ENCODE measurements at regions not wholly inside any gene's neighbourhood (a gene's known extent, or its start where the extent isn't known, plus 50 kb on each side); places are given as distances from the start of the nearest gene placed in this dataset.

DNA sequence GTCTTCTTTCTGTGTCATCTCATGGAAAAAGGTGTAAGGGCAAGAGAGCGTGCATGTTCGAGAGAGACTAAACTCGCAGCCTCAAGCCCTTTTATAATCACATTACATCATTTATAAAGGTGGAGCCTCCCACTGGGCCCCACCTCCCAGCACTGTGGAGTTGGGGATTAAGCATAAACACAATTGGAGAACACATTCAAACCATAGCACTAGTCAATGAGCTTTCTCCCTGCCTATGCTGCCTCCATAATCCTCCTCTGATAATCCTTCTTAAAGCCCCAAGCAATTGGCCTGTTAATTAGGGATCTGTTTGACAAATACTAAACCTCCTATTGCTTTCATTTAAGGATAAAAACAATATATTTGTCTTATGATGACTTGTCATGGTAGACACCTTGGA, 99.6 kb downstream of the NMUR2 start:
- Histone ChIP-seq H3K27ac (ENCODE audit: low read depth, low read length, severe bottlenecking) (no peak overlapping the region), H3K4me1 (ENCODE audit: control insufficient read depth, insufficient read depth, low read length, poor library complexity, severe bottlenecking) (no peaks in the 10 kb centered on the region), H3K4me3 (ENCODE audit: extremely low read depth, insufficient read depth, low read length, poor library complexity, severe bottlenecking) (no peak overlapping the region), H3K9me3 (ENCODE audit: control insufficient read depth, low read length) (no peaks in the 10 kb centered on the region), H3K36me3 (ENCODE audit: control insufficient read depth, insufficient read depth, low read length) (no peaks in the 10 kb centered on the region)
- WGBS, 2 experiments (ENCODE audit: insufficient coverage in 2 of 2): no CpG with 5 or more reads among the region's 3 CpGs

DNA sequence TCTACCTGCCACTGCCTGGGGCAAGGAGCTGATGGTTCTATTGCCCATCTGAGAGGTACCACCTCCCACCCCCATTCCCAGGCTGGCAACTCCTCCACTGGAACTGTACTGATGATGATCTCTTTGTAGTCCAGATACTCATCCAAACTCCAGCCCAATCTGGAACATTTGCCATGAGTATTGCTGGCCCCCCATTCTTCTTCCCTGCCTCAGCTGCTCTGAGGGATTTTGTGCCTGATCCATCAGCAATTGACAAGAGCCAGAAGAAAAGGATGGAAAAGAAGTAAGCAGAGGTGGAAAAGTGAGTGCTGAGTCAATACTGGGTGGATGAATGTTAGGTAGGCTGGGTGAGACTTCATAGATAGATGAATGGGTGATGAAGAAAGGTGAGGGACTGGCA, 101.2 kb downstream of the NMUR2 start:
- no peak overlapping the region for H3K27ac ChIP-seq (ENCODE audit: low read depth, low read length, severe bottlenecking)
- H3K4me3 ChIP-seq (ENCODE audit: extremely low read depth, insufficient read depth, low read length, poor library complexity, severe bottlenecking): no peak overlapping the region
- no peaks in the 10 kb centered on the region for H3K9me3 ChIP-seq (ENCODE audit: control insufficient read depth, low read length)
- H3K4me1 ChIP-seq (ENCODE audit: control insufficient read depth, insufficient read depth, low read length, poor library complexity, severe bottlenecking): no peaks in the 10 kb centered on the region
- H3K36me3 ChIP-seq (ENCODE audit: control insufficient read depth, insufficient read depth, low read length): no peaks in the 10 kb centered on the region

DNA sequence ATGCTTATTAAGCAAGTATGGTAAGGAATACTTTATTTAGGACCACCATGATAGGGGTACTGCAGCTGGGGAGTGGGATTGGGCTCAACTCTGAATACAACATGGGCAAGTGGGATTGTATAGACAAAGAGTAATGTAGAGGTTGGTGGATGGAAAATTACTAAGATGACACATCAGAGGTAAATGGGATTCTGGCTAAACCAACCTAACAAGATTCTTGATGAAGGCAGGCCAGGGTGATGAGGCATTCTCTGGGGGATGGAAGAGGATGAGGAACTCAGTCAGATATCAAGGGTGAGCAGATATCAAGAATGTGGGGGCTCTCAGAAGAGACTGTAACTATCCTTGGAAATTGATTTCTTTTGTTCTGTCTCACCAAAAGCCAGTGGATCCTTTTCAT, 107.2 kb downstream of the NMUR2 start:
- H3K9me3 ChIP-seq (ENCODE audit: control insufficient read depth, low read length): no peaks in the 10 kb centered on the region
- no peaks in the 10 kb centered on the region for H3K36me3 ChIP-seq (ENCODE audit: control insufficient read depth, insufficient read depth, low read length)
- no peak overlapping the region for H3K4me3 ChIP-seq (ENCODE audit: extremely low read depth, insufficient read depth, low read length, poor library complexity, severe bottlenecking)
- no peak overlapping the region for H3K27ac ChIP-seq (ENCODE audit: low read depth, low read length, severe bottlenecking)
- H3K4me1 ChIP-seq (ENCODE audit: control insufficient read depth, insufficient read depth, low read length, poor library complexity, severe bottlenecking): no peaks in the 10 kb centered on the region

DNA sequence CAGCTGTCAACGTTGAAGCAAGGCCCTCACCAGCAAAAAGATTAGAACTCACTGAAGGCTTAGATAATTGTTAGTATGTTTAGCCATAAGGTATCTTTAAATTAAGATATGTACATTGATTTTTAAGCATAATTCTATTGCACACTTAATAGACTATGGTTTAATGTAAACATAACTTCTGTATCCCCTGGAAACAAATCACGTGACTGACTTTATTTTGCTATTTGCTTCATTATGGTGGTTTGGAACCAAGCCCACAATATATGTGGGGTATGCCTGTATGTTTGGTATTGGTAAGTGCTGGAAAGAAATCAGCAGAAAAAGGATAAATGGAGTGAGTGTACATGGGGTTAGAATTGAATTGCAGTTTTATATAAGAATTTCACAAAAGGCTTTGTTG, 111.9 kb downstream of the NMUR2 start:
- peaks cover 9% of the 10 kb centered on the region for H3K4me1 ChIP-seq (ENCODE audit: control insufficient read depth, insufficient read depth, low read length, poor library complexity, severe bottlenecking)
- H3K27ac ChIP-seq (ENCODE audit: low read depth, low read length, severe bottlenecking): no peak overlapping the region
- no CpG with 5 or more reads among the region's 2 CpGs for WGBS, 2 experiments (ENCODE audit: insufficient coverage in 2 of 2)
- H3K9me3 ChIP-seq (ENCODE audit: control insufficient read depth, low read length): no peaks in the 10 kb centered on the region
- no peaks in the 10 kb centered on the region for H3K36me3 ChIP-seq (ENCODE audit: control insufficient read depth, insufficient read depth, low read length)
- H3K4me3 ChIP-seq (ENCODE audit: extremely low read depth, insufficient read depth, low read length, poor library complexity, severe bottlenecking): no peak overlapping the region

DNA sequence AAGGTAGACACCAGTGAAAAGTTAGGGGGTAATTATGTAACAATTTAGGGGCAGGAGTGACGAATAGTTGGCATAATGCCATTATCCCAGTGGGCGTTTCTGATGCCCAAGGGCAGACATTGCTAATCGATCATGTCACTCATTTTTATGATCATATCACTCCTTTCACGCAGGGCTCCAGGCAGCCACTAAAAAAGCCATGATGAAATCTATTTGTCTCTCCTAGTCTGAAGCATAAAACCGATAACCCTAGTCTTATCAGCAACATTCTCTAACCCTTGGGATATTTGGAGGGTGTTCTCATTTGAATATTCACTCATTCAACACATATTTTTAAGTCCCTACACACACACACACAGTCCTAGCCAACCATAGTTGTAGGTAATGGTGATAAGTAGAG, 114.9 kb downstream of the NMUR2 start:
- H3K9me3 ChIP-seq (ENCODE audit: control insufficient read depth, low read length): no peaks in the 10 kb centered on the region
- H3K4me1 ChIP-seq (ENCODE audit: control insufficient read depth, insufficient read depth, low read length, poor library complexity, severe bottlenecking): peaks cover 9% of the 10 kb centered on the region
- no peak overlapping the region for H3K27ac ChIP-seq (ENCODE audit: low read depth, low read length, severe bottlenecking)
- H3K4me3 ChIP-seq (ENCODE audit: extremely low read depth, insufficient read depth, low read length, poor library complexity, severe bottlenecking): no peak overlapping the region
- H3K36me3 ChIP-seq (ENCODE audit: control insufficient read depth, insufficient read depth, low read length): no peaks in the 10 kb centered on the region
- WGBS, 2 experiments (ENCODE audit: insufficient coverage in 2 of 2): 80 to 95% methylated on average over 1 to 4 of the region's 5 CpGs

DNA sequence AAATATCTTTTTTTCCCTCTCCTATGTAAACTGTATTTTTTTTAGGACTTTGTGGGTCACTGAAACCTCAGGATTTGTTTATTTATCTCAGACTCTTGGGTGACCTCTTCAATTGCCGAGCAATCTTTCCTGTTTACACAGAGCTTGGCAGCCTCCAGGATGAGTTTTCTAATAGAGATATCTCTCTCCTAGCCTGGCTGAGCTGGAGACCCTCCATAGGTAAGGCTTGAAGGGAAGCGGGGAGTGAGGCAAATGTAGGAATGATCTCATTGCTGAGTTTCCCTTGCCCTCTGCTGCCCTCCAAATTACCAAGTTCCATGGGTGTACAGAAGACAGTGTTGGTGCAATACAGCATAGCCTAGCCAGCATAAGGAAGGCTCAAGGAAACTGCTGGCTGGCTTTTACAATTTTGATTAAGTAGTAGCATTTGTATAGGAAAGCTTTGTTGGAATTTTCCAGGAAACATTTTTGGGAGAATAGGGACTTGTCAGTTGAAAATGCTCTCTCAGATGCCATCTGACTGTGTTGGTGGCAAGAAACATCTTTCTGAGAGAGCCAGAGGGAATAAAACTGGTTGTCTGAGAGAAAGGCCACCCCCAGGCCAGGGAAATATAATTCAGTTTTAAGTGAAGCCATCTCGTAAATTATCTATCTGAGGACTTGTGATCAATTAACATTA, 116.0 kb downstream of the NMUR2 start:
- H3K4me3 ChIP-seq (ENCODE audit: extremely low read depth, insufficient read depth, low read length, poor library complexity, severe bottlenecking): no peak overlapping the region
- H3K27ac ChIP-seq (ENCODE audit: low read depth, low read length, severe bottlenecking): no peak overlapping the region
- H3K36me3 ChIP-seq (ENCODE audit: control insufficient read depth, insufficient read depth, low read length): no peaks in the 10 kb centered on the region
- 77 to 89% methylated on average over 1 to 2 of the region's 3 CpGs for WGBS, 2 experiments (ENCODE audit: insufficient coverage in 2 of 2)
- peaks cover 9% of the 10 kb centered on the region for H3K4me1 ChIP-seq (ENCODE audit: control insufficient read depth, insufficient read depth, low read length, poor library complexity, severe bottlenecking)
- no peaks in the 10 kb centered on the region for H3K9me3 ChIP-seq (ENCODE audit: control insufficient read depth, low read length)

DNA sequence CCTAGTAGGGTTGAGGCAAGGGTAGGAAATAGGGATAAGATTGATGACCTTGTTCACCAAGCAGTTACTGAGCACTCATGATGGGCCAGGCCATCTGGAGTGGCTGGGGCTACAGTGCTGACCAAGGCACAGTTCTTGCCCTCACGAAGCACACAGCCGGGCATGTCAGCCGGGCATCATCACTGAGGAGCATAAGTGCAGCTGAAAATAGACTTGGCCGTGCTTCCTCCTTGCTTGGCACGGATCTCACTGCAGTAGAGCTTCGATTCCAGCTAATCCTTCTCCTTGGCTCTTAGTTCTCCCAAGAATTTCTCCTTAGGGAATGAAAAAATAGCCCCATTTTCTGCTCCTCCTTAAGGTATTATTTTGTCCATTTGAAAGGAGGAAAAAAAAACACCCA, 116.6 kb downstream of the NMUR2 start:
- Histone ChIP-seq H3K9me3 (ENCODE audit: control insufficient read depth, low read length) (no peaks in the 10 kb centered on the region), H3K27ac (ENCODE audit: low read depth, low read length, severe bottlenecking) (no peak overlapping the region), H3K4me3 (ENCODE audit: extremely low read depth, insufficient read depth, low read length, poor library complexity, severe bottlenecking) (no peak overlapping the region), H3K4me1 (ENCODE audit: control insufficient read depth, insufficient read depth, low read length, poor library complexity, severe bottlenecking) (peaks cover 9% of the 10 kb centered on the region), H3K36me3 (ENCODE audit: control insufficient read depth, insufficient read depth, low read length) (no peaks in the 10 kb centered on the region)
- 91 to 99% methylated on average over 6 of the region's 6 CpGs for WGBS, 2 experiments (ENCODE audit: insufficient coverage in 2 of 2)

DNA sequence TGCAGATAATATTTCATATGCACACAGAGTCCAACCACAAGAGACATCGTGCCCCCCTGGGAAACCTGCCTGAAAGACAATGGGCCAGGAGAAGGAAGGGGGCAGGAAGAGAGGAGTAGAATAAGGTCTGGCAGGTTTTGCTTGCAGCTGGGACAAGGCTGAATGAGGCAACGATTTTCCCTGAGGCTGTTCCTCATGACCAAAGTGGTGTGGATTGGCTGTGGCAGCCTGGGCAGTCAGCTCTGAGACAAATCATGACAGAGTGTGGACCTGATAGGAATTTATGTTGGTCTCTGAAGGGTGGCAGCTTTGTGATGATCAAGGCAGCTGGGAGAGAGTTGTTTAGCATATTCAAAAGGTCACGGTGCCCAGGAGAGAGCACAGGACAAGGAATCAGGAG, 119.3 kb downstream of the NMUR2 start:
- H3K27ac ChIP-seq (ENCODE audit: low read depth, low read length, severe bottlenecking): no peak overlapping the region
- H3K9me3 ChIP-seq (ENCODE audit: control insufficient read depth, low read length): no peaks in the 10 kb centered on the region
- H3K4me1 ChIP-seq (ENCODE audit: control insufficient read depth, insufficient read depth, low read length, poor library complexity, severe bottlenecking): peaks cover 9% of the 10 kb centered on the region
- H3K36me3 ChIP-seq (ENCODE audit: control insufficient read depth, insufficient read depth, low read length): no peaks in the 10 kb centered on the region
- no peak overlapping the region for H3K4me3 ChIP-seq (ENCODE audit: extremely low read depth, insufficient read depth, low read length, poor library complexity, severe bottlenecking)
- 74 to 79% methylated on average over 2 to 3 of the region's 3 CpGs for WGBS, 2 experiments (ENCODE audit: insufficient coverage in 2 of 2)

DNA sequence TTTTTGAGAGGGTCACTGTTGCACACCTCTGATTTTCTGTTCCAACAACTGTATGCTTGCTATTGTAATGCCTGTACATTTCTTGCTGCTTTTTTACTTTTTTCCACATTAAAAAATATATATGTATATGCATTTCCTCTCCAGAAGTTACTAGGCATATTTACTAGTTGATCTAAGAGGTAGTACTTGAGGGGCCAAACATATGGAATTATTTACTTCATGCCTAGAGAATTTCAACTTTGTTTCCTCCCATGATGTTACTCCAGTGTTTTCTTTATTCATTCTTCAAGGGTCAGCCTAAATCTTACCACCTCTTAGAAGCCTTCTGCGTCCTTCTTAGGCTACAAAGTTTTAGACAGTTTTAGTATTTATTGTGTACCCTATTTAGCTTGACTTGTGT, 122.7 kb downstream of the NMUR2 start:
- Histone ChIP-seq H3K4me1 (ENCODE audit: control insufficient read depth, insufficient read depth, low read length, poor library complexity, severe bottlenecking) (no peaks in the 10 kb centered on the region), H3K27ac (ENCODE audit: low read depth, low read length, severe bottlenecking) (no peak overlapping the region), H3K36me3 (ENCODE audit: control insufficient read depth, insufficient read depth, low read length) (no peaks in the 10 kb centered on the region), H3K4me3 (ENCODE audit: extremely low read depth, insufficient read depth, low read length, poor library complexity, severe bottlenecking) (no peak overlapping the region), H3K9me3 (ENCODE audit: control insufficient read depth, low read length) (no peaks in the 10 kb centered on the region)
- WGBS, 2 experiments (ENCODE audit: insufficient coverage in 2 of 2): no CpG with 5 or more reads among the region's 1 CpG

DNA sequence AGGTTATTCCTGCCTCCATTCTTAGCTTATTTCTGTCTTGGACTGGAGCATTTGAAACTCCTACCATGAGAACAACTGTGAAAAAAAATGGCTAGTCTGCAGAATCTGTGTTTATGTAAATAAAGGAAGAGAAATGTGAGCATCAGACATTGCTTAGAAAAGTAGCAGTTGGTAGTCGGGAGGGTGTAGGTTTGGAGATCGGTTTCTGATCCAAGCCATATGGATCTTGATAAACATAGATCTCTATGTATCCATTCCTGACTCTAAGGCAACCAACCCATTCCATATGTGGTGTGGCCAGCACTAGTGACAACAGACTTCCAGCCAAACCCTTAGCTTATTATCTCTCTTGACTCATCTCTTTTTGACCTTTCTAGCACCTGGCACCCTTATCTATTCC, 127.1 kb downstream of the NMUR2 start:
- Histone ChIP-seq H3K9me3 (ENCODE audit: control insufficient read depth, low read length) (no peaks in the 10 kb centered on the region), H3K4me1 (ENCODE audit: control insufficient read depth, insufficient read depth, low read length, poor library complexity, severe bottlenecking) (no peaks in the 10 kb centered on the region), H3K4me3 (ENCODE audit: extremely low read depth, insufficient read depth, low read length, poor library complexity, severe bottlenecking) (no peak overlapping the region), H3K36me3 (ENCODE audit: control insufficient read depth, insufficient read depth, low read length) (no peaks in the 10 kb centered on the region), H3K27ac (ENCODE audit: low read depth, low read length, severe bottlenecking) (no peak overlapping the region)
- 80 to 92% methylated on average over 1 to 2 of the region's 2 CpGs for WGBS, 2 experiments (ENCODE audit: insufficient coverage in 2 of 2)

DNA sequence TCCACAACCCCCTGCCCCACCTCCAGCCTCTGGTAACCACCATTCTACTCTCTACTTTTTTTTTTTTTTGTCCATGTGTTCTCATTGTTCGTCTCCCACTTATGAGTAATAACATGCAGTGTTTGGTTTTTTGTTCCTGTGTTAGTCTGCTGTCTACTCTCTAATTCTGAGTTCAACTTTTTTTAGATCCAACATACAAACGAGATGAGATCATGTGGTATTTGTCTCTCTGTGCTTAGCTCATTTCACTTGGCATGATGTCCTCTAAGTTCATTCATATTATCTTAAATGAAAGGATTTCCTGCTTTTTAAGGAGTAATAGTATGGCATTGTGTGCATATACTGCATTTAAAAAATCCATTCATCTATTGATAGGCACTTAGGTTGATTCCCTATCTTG, 130.9 kb downstream of the NMUR2 start:
- no peaks in the 10 kb centered on the region for H3K9me3 ChIP-seq (ENCODE audit: control insufficient read depth, low read length)
- no peaks in the 10 kb centered on the region for H3K36me3 ChIP-seq (ENCODE audit: control insufficient read depth, insufficient read depth, low read length)
- no peak overlapping the region for H3K4me3 ChIP-seq (ENCODE audit: extremely low read depth, insufficient read depth, low read length, poor library complexity, severe bottlenecking)
- H3K27ac ChIP-seq (ENCODE audit: low read depth, low read length, severe bottlenecking): no peak overlapping the region
- no peaks in the 10 kb centered on the region for H3K4me1 ChIP-seq (ENCODE audit: control insufficient read depth, insufficient read depth, low read length, poor library complexity, severe bottlenecking)
- WGBS, 2 experiments (ENCODE audit: insufficient coverage in 2 of 2): no CpG with 5 or more reads among the region's 2 CpGs

All from mesodermal cell (in vitro differentiated cells).